HG03103 (cell line): ENCODE measurements at regions not wholly inside any gene's neighbourhood (a gene's known extent, or its start where the extent isn't known, plus 50 kb on each side); places are given as distances from the start of the nearest gene placed in this dataset.
"Not testable (repeated sequence)": the region's sequence is repeated elsewhere in the genome, so short reads cannot be mapped to it uniquely, and the experiment has no call there.

Experiments used
- ATAC-seq: cut with Tn5 transposase; IDR thresholded peaks from one replicate; pipeline ENCODE4 v1.9.1; 2021; ENCODE audit warnings: low read depth; ENCODE audit not compliant: unreplicated experiment

DNA sequence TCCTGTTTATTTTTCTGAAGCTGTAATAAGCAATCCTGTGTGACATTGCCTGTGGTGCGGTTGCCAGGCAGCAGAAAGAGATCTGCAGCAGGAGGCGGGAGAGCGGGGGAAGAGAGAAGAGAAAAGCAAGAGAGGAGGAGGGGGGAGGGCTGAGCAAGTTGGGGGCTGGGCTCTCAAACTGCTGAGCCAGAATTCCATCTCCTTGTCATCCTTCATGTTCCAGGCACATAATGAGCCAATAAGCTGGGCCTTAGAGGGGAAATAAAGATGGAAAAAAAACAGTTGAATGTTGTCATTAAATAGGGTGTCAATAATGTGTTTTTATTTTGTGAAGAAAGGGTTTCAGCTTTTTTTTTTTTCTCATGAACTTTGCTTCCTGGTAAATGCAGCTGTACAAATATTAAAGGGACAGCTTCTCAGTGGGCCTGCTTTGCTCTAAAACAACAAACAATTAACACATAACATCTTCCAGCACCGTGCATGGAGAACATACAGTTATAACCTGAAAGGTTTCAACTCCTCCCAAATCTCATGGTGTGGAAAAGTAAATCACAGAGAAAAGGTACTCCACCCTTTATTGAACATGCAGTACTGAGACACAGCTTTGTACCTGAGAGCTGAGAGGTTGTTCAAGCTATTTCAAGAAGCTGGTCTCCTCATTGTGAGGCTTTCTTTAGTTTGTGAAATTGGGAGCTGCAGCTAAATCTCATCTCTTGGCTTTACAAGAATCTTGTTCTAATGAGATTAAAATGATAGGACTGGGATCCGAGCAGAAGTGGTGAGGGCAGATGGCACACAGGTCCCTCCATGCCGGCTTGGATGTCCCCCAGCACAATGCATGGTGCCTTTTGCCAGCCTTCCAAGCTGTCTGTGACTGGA is 451.1 kb upstream of the KCNMB2 start:
- no peak for ATAC-seq

GRCh38 chr3:178085817-178086123 is 450.5 kb upstream of the KCNMB2 start:
- ATAC-seq, result no peak

DNA sequence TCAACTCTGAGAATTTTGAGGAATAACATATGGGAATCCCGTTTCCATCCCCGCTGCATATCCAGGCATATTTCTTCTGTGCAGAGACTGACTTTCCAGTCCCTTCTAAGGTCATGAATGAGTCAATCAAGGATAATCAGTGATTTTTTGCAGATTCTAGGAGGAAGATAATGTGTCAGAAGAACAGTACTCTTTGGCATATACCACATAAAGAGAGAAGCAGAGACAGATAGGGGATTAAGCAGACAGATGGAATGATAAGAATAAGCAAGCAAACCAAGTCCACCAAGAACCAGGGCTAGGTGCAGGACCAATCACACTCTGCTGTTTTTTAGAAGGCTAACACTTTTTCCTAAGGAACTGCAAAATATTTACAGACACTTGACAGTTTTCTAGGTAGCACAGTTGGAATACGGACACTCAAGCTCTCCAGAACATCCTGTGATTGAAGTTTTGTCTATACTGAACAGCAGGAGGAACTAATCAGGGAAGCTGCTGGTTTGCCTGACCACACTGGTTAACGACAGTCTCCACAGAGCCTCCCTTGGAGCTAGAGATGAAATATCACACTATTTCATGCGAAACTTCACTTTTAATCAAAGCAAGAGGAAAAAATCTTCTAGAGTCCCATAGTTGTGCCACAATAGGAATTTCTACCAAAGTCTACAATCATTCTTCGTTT is 450.0 kb upstream of the KCNMB2 start:
- no peak for ATAC-seq

DNA sequence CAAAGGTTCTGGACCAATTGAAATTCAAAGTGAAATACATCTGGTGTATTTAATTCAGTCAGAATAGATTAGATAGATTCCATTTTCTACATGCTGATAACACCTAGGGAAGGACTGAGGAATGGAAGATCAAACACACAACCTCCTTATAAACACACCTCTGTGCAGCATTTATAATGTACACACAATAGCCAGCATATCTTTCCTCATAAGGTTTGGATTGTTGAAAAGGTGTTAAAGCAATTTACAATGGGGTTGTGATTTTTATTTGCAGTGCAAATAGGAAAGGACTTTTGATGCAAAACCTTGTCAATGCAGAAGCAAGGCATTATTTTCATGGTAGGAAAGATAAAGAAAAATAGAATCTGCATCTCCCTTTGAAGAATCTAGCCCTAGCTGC is 448.9 kb upstream of the KCNMB2 start:
- ATAC-seq, result no peak

- ATAC-seq, result no peak
These were observed 447.3 kb upstream of the KCNMB2 start for GRCh38 chr3:178088963-178089362.

- ATAC-seq, result no peak
These were observed 445.3 kb upstream of the KCNMB2 start for GRCh38 chr3:178090899-178091298.

DNA sequence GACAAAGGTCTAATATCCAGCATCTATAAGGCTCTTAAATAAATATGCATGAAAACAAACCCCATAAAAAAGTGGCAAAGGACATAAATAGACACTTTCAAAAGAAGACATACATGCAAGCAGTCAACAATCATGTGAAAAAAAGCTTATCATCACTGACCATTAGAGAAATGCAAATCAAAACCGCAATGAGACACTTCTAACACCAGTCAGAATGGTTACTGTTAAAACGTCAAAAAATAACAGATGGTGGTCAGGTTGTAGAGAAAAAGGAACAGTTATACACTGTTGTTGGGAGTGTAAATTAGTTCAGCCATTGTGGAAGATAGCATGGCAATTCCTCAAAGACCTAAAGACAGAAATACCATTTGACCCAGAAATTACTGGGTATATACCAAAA is 440.7 kb upstream of the KCNMB2 start:
- no peak for ATAC-seq

GRCh38 chr3:178096955-178097354 is 439.3 kb upstream of the KCNMB2 start:
- no peak for ATAC-seq

GRCh38 chr3:178097576-178097975 is 438.7 kb upstream of the KCNMB2 start:
- ATAC-seq, result no peak

DNA sequence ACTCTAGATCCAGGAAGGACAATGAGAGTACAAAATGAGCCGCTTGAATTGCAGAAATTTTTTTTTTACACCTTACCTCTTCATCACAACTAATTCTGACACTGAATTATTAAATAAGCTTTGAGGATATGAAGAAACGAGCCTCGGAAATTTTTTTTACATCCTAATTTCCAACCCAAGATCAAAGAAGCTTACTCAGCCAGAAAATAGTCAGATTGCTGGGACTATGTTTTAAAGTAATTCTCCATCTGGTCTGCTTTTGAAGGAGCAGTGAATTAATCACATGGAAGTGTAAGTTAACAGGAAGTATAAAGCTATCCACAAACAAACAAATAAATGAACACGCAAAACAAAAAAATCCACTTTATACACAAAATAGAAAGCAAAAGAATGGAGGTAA is 437.0 kb upstream of the KCNMB2 start:
- ATAC-seq, result no peak

- no peak for ATAC-seq
These were observed 436.4 kb upstream of the KCNMB2 start for GRCh38 chr3:178099862-178100261.

- no peak for ATAC-seq
These were observed 435.3 kb upstream of the KCNMB2 start for GRCh38 chr3:178100908-178101307.

DNA sequence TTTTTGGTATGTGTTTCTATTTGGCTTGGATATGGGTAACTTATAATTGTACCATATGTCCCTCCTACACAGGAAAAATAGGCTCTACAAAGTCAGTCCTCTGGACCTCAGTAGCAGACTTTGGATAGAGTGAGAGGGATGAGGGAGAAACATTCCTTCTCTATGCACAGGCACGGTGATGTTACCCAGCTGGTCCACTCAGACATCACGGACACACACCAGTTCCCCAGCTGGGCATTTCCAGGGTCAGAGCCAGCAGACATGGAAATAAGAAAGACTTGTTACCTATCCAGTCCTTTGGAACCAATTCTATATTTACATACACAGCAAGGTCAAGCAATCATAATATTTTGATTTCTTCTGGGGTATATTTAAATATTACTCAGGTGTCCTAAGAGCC is 433.1 kb upstream of the KCNMB2 start:
- no peak for ATAC-seq

- ATAC-seq, result no peak
These were observed 428.4 kb upstream of the KCNMB2 start for GRCh38 chr3:178107804-178108203.

DNA sequence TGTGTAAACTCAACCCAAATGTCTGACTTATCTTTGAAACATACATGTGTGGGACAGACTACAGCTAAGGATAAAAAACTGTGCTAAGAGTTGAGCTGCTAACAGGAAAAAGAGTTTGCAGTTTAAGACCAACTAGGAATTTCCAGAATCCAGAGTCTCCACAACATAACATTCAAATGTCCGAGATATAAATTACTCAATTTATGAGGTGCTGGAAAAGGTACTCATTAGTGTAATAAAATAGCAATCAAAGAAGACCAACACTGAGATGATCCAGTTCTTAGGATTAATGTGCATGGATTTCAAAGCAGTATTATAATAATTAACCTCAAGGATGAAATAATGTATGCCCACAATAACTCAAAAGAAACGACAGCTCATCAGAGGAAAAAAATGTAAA is 426.5 kb upstream of the KCNMB2 start:
- no peak for ATAC-seq

DNA sequence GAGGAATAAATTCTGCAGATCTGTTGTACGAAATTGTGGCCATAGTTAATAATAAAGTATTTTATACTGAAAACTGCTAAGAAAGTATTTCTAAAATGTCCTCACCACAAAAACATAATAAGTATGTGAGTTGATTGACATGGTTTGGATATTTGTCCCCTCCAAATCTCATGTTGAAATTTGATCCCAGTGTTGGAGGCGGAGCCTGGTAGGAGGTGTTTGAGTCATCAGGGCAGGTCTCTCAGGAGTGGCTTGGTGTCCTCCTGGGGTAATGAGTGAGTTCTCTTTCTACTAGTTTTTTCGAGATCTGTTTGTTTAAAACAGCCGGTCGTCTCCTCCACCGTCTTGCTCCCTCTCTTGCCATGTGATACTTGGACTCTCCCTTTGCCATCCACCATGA is 424.1 kb upstream of the KCNMB2 start:
- no peak for ATAC-seq

DNA sequence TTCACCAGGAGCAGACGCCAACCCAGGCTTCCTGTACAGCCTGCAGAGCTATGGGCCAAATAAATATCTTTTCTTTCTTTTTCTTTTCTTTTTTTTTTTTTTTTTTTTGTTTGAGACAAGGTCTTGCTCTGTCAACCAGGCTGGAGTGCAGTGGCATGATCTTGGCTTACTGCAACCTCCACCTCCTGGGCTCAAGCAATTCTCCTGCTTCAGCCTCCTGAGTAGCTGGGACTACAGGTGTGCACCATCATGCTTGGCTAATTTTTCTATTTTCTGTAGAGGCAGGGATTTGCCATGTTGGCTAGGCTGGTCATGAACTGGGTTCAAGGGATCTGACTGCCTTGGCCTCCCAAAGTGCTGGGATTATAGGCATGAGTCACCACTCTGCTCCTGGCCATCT is 423.7 kb upstream of the KCNMB2 start:
- not testable (repeated sequence) for ATAC-seq

- ATAC-seq, result no peak
These were observed 418.6 kb upstream of the KCNMB2 start for GRCh38 chr3:178117641-178118040.

- ATAC-seq, result not testable (repeated sequence)
These were observed 416.5 kb upstream of the KCNMB2 start for GRCh38 chr3:178119608-178120295.

DNA sequence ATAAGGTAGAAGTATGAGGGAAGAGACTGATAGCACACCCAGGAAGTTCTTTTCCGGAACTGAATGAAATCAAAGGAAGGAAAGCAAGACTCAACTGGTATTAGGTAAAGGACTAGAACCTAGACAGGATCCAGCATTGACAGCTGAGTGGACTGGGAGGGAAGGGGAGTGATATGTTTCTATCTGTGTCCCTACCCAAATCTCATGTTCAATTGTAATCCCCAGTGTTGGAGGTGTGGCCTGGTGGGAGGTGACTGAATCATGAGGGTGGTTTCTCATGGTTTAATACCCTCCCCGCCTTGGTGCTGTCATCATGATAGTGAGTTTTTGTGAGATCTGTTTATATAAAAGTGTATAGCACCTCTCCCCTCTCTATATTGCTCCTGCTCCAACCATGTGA is 415.9 kb upstream of the KCNMB2 start:
- ATAC-seq, result no peak

DNA sequence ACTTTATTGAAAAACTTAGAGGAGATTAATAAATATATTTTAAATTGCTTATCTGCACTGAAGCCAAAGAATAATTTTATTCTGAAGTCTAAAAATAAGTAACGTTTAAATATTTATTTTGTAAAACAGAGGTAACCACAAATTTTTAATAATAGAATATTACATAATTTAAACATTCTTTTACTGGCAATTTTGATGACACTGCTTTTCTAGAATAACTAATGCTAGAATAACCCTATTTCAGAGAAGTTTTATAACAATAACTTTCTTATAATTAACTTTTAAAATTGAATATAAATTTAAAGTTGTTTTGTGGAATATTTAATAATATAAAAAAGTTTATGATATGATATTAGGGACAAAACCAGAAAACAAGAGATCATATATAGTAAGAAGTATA is 409.6 kb upstream of the KCNMB2 start:
- ATAC-seq, result no peak

- no peak for ATAC-seq
These were observed 409.0 kb upstream of the KCNMB2 start for GRCh38 chr3:178127221-178127620.
